Effector CD8-positive, alpha-beta T cell (primary cell): ENCODE measurements at regions not wholly inside any gene's neighbourhood (a gene's known extent, or its start where the extent isn't known, plus 50 kb on each side); places are given as distances from the start of the nearest gene placed in this dataset.
"Not testable (repeated sequence)": the region's sequence is repeated elsewhere in the genome, so short reads cannot be mapped to it uniquely, and the experiment has no call there.

ENCODE experiments used
- DNase-seq: peaks from one replicate; lab custom pipeline; 2025; lab: John Stamatoyannopoulos, UW

DNA sequence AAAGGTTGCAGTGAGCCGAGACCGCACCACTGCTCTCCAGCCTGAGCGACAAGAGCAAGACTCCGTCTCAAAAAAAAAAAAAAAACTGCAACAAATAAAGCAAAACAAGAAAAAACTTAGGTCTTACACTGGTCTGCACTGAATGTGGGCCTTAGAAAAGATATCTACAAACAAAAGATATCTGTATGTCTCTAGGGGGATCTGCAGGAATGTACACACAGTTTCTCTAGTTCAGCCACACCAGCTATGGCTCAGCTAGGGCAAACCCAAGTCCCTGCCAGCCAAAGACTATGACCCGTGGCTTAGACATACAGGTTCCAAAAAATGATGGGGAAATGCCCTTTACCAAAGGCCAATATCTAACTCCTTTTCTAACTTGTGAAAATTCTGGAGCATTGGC lies 202.4 kb upstream of the KAZN start:
- DNase-seq: no peak

DNA sequence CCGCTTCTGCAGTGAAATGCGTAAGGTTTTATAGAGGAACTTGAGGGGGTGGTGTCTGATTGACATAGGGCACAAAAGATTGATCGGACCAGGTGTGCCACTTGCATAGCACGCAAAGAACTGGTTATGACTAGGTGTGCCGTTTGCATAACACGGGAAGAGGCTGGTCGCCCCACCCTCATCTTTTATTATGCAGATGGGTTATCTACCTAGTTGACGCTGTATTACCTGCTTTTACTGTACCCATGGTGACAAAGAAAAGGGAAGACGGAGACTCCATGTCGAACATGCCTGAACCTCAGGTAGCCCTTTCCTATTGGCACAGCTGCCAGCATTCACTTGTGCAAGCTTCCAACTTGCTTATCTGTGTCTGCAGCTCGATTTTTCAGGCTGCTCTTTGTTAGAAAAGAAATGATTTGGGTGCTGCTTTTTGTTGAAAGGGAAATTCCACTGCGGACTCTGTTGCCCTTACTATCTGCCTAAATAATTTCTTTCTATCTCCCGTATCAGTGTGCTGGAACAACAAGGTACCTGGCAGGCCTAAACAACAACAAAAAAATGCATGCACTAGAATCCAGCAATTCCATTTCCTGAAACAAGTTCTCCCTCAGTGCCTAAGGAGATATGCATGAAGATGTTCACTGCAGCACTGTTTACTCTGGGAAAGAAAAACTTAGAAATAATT lies 194.4 kb upstream of the KAZN start:
- DNase-seq: no peak

DNA sequence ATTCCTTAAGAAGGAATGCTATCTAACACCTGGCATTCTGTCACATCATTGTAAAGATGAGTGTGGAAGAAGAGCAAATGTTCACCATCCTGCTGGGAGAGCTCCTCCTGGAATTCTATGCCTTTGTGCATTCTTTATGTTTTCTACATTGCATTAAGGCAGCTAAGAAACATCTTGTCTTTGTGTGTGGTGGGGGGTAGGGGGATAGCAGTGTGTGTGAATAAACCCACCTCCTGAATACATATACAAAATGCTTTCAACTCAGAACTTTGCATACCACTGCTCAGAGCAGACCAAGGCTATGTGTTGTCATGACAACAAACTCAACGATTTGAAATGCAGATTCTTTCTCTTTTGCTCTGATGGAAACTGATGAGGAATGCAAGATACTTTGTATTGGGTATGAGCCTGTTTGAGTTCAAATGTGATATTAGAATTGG lies 193.6 kb upstream of the KAZN start:
- DNase-seq: no peak

DNA sequence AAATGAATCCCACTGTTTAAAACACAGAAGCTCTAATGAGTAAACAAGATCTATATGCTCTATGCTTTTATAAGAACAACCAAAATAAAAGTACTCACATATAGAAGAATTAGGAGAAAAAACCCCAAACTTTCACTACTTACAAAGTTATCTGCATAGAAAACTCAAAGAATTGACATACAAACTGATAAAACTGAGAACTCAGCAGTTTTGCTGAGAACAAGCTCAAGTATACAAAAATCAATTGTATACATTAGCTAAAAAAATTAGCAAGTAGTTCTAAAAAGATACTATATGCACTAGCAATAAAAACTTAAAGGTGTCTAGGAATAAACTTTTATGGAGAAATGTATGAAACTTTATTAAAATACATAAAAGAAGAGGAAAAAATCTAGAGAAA lies 186.2 kb upstream of the KAZN start:
- DNase-seq: no peak

DNA sequence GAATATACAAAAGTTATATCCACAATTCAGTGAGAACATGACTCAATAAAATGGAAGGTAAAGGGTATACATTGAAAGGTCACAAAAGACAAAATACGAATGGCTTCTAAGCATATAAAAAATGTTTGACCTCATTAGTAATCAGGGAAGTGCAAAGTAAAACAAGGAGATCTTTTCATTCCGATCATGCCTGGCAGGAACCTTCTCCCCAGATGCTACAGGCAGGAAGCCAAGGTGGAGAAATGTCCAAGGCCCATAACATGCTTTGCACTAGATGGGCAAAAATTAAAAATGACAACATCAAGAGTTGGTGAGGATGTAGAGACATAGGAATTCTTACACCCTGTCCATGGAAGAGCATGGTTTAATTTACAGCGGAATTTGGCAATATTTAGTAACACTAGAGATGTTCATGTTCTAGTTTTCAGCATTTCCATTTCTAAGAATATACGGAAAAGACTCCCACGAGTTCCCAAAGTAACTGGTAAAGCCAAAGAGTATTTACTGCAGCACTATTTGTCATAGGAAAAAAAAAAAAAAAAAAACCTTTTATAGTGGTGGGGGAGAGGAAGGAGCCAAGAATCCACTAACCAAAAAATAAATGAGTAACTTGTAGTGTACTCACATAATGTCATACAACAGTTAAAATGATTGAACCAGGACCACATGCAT lies 184.5 kb upstream of the KAZN start:
- no peak for DNase-seq

DNA sequence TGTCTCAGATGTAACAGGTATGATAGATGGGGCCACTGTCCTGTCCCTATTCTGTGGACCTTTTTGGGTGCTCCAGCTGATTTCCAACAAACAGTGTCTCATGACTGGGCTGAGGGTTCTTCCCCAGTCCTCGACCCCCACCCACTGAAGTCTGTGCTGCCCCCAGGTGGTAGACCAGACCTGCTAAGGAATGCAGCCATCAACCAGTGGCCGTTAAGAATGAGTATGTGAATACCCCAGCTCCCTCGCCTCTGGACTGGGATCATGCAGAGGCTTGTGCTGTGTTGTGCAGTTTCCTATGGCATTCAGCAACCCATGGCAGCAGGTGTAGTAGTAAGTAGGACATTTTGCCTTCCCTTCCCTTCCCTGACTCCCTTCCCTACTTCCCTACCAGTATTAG lies 183.1 kb upstream of the KAZN start:
- no peak for DNase-seq

DNA sequence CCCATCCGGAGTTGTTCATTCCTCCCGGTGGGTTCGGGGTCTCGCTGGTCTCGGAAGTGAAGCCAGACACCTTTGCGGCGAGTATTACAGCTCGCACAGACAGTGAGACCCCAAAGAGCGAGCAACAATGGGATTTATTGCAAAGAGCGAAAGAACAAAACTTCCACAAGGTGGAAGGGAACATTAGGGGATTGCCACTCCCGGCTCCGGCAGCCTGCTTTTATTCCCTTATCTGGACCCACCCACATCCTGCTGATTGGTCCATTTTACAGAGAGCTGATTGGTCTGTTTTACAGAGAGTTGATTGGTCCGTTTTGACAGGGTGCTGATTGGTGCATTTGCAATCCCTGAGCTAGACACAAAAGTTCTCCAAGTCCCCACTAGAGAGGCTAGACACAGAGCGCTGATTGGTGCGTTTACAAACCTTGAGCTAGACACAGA lies 178.7 kb upstream of the KAZN start:
- DNase-seq: not testable (repeated sequence)

DNA sequence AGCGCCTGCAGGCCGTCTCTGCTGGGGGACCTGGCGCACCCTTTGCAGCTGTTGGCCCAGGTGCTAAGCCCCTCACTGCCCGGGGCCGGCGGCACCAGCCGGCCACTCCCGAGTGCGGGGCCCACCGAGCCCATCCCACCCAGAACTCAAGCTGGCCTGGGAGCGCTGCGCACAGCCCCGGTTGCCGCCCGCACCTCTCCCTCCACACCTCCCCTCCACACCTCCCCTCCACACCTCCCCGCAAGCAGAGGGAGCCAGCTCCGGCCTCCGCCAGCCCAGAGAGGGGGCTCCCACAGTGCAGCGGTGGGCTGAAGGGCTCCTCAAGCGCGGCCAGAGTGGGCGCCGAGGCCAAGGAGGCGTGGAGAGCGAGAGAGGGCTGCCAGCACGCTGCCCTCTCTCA lies 177.8 kb upstream of the KAZN start:
- DNase-seq: no peak

DNA sequence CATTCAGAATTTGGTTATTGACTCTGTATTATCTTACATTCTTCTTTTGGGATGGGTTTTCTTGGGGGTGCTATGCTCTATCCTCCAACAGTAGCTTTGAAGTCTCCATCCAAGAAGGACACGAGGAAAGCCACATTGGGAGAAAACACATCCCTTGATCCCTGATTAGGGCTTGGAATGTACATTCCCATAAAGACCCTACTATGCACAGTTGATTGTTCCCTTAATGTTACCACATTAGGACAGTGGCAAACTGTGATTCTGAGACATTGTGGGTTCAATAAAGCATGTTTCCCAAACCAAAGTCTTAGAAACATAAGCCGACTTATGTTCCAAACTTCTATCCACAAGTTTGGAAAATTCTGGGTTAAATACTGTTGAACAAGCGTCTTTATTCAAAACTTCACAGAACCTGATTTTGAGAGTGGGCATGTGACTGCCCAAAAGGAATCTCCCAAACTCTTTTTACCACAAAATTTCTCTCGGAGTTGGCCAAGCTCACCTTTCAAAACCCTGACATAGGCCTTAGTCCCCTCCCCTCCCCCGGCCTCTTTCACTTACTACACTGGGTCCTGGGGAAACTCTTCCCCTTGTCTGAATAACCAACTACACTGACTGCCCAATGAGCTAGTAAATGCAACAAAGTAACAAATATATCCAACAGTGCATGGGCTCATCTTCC lies 177.0 kb upstream of the KAZN start:
- no peak for DNase-seq

DNA sequence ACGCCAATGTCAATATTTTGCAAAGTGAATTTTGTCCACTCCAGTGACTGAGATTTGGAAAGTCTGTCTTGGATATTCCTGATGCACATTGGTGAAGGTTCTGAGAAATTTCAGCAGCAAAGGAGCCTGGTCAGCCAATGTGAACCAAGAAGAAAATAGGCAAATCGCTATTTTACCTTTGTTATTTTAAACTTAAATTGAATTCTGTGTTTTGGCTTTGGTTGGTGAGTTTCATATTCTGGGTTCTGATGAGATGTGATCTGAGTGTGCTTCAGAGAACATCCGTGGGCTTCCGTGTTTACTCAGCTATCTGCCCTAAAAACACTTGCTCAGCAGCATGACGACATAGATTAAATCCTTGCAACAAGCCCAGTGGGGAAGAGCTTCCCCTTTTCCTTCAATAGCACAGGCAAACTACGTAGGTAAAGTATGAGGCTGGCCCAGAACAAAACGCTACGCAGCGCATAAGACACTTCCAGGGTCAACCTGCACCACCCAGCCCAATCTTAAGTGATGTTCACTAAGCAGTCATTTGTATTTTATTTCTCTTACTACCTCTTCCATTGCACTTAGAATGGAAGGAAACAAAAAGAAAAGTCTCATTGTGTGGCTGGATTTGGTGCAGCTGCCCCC lies 176.4 kb upstream of the KAZN start:
- DNase-seq: no peak

DNA sequence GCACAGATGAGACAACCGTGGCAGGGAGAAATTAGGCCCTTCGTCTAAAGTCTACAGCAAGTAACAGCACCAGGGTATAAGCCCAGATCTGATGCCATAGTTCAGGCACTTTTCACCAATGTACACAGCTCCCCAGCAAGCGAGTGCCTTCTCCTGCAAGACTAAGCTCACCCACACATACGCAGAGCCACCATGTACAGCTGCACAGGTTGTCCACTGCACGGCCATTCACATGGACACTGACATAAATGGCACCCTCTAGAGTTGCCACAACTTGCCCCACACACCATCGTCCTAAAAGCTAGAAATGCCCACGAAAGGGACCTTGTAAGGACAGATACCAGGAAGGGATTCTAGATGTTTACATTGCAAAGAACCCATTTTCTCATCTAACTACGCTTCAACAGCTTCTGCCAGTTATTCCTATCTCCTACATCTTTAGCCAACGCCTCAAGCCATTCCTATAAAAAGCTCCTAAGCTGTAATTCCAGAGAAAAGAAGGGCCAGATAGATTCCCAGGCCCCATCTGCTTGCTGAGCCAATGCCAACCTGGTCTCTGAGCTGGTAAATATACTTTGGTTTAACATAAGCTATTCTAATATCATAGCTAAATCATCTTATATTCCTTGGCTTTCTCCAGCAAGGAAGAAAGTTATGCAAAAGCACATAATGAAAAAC lies 174.0 kb upstream of the KAZN start:
- DNase-seq: no peak

DNA sequence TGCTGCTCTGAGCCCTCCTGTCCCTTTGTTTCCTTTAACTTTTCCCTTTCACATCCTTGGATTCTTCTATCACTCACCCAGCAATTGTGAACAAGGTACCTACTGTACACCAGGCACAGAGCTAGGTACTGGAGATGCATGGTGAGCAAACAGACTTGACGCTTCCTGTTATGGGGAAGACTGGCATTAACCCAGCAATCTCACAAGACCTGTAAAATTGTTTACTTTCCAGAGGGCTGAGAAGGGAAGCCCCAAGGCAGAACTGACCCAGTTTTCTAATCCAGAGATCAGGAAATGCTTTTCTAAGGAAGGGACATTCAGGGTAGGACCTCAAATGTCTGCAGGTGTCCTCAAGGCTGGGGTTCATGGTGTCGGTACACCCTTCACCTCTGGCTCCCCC lies 171.6 kb upstream of the KAZN start:
- DNase-seq: no peak

DNA sequence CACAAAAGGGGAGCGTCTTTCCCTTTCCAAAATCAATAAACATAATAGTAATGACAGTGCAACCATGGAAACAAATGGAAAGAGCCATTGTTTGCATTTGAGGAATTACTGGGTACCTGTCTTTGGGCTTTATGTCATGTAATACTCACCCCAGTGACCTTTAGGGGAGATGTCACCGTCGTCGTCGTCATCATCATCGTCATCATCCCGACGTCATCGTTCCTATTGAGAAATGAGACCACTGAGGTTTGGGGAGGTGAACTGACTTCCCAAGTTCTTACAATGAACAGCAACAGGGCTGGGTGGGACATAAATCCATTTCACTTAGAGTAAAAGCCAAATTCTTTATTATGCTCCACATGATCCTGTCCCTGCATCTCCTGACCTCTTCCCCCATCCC lies 168.9 kb upstream of the KAZN start:
- no peak for DNase-seq

DNA sequence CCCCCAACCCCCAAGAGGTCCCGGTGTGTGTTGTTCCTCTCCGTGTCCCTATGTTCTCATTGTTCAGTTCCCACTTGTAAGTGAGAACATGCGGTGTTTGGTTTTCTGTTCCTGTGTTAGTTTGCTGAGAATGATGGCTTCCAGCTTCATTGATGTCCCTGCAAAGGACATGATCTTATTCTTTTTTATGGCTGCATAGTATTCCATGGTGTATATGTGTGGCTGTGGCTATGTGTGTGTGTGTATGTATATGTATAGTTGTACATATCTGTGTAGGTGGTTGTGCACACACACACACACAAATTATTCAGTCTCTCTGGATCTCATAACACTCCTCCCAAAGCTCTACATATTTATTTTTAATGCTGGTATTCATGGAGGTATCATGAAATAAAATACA lies 165.8 kb upstream of the KAZN start:
- not testable (repeated sequence) for DNase-seq

DNA sequence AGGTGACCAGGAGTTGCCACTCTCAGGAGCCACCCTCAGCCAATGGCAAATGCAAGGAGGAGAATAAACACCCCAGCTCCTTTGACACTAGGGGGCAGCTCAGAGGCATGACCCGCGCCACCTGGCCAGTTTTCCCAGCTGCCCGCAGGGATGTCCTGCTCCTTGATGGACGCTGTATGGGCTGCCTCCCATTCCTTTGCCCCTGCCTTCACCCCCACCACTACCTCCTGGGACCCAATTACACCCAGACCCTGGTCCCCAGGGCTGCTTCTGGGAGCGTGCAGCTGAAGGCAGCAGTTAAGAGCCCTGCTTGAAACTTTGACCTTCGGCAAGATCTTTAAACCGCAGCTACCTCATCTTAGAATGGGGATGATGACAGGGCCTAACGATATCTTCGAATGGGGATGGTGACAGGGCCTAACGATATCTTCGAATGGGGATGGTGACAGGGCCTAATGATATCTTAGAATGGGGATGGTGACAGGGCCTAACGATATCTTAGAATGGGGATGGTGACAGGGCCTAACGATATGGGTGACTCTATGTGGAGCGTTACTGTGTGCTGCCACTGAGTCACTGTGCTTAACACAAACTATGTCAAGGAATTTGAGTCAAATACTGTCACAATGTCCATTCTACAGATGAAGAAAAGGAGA lies 163.0 kb upstream of the KAZN start:
- DNase-seq: no peak

DNA sequence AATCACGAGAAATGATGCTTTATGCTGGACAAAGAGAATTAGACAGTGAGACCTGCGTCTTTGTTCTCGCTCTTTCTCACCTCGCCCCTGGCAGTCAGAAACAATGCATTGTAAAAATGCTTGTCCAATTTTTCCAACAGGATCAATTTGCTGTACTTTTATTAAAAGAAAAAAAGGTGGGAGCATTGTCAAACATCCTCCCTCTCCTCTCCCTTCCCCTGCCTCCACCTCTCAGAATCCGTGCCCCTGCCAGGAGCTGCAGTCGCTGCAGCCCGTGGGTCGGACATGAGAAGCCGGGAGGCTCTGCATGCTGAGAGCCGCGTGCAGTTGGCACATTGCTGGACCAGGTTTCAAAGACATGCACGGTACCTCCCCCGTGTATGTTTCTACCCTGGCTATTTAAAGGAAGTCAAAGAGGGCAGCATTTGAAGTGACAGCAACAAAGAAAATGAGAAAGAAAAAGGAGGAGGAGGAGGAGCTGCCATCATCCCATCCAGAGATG lies 161.0 kb upstream of the KAZN start:
- no peak for DNase-seq

DNA sequence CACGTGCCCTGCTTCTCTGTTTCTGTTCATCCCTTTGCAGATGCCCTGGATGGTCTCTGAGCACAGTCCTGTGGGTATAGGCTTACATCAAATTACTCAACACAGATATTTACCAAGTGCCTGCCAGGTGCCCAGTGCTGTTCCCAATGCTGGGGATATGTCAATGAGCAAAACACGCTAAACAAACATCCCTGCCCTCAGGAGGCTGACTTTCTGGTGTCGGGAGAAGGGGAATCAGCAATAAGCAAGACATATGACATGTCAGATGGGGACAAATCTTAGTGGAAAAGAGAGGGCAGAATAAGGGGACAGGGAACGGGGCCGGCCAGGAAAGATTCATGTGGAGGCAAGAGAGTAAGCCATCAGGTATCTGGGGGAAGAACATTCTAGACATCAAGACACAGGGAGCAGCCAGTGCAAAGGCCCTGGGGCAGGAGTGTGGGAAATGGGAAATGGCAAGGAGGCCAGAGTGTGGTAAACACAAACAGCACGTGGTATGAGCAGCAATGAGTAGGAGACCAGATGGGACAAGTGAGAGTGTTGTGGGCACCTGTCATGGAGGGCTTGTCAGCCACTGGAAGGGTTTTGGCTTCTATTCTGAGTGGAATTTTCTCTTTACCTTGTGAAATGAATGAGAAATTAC lies 160.2 kb upstream of the KAZN start:
- DNase-seq: no peak

DNA sequence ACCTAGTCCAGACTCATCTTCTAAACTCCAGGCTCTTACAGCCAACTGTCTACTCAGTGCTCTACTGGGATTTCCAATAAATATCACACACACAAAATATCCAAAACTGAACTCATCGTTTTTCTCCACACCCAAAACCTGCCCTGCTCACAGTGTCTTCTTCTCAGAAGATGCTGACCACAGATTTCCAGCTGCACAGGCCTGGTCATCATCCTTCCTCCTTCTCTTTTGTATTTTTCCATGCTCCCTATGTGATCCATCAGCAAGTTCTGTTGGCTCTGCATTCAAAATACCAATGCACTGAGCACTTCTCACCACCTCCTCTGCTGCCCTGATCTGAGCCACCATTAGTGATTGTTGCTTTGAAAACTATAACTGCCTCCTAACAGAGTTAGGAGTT lies 159.5 kb upstream of the KAZN start:
- DNase-seq: no peak

DNA sequence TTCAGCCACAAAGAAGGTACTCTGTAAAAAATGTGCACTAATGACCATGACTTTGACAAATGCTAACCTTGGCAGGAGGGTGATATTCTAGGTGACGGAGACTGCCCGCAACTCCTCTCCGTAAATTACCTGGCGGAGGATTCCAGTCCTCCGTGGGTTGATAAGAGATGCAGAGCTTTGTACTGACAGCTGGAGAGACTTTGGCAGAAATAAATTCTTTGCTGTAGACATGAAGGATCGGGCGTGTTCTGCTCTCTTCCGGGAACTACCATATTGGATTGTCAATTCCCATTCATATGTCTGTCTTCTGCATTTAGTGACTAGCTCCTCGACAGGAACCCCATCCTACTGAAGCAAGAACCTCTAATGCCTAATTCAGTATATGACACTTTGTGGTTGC lies 158.3 kb upstream of the KAZN start:
- no peak for DNase-seq

DNA sequence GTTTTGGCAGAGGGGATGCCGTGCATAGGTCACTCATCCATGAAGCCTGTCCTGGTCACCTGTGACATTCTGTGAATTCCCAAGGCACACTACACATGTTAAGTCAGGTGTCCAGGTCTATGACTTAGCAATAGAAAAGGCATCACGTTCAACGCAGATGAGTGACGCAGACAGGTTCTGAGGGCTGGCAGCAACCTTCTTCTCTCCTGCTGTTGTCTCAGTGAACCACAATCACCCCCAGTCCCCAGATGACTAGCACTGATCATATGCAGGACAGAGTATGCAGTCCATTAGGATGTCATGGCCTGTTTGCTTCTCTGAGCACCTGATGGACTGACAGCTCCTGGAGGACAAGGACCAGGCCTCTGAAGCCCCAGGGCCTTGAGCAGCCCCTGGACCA lies 157.8 kb upstream of the KAZN start:
- DNase-seq: no peak

DNA sequence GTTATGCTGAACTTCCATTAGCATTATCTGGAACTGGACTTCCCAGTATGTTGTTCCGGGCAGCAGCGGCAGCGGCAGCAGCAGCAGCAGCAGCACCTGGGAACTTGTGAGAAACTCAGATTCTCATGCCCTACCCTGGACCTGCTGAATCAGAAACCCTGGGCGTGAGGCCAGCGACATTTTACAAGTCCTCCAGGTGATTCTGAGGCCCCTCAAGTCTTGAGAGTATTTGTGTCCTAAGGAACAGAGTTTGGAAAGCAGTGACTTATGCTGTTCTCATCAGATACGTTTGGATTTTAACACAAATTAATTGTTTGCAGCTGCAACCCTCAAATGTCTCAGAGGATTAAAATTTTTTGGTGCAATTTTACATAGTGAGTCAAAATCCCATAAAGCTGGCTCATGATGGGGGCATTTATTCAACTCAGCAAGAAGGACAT lies 157.2 kb upstream of the KAZN start:
- no peak for DNase-seq
